GM18873 (cell line): ENCODE measurements at regions not wholly inside any gene's neighbourhood (a gene's known extent, or its start where the extent isn't known, plus 50 kb on each side); places are given as distances from the start of the nearest gene placed in this dataset.

Source experiments
- ATAC-seq: cut with Tn5 transposase; IDR thresholded peaks from one replicate; pipeline ENCODE4 v1.9.1; 2021; ENCODE audit warnings: mild to moderate bottlenecking, moderate library complexity, moderate number of reproducible peaks; ENCODE audit not compliant: unreplicated experiment, low FRiP score

- ATAC-seq = no peak
Measured at GRCh38 chrX:124818033-124818432, 471.7 kb downstream of the SH2D1A start.

GRCh38 chrX:124818764-124819163 lies 472.4 kb downstream of the SH2D1A start:
- ATAC-seq = no peak

GRCh38 chrX:124820738-124821137 lies 474.4 kb downstream of the SH2D1A start:
- ATAC-seq = no peak

GRCh38 chrX:124827258-124827845 lies 481.0 kb downstream of the SH2D1A start:
- ATAC-seq = no peak

- no peak for ATAC-seq
Measured at GRCh38 chrX:124829930-124830329, 483.6 kb downstream of the SH2D1A start.

- no peak for ATAC-seq
Measured at GRCh38 chrX:124836786-124837185, 482.9 kb upstream of the TEX13C start.

- no peak for ATAC-seq
Measured at GRCh38 chrX:124842205-124842604, 477.5 kb upstream of the TEX13C start.

- ATAC-seq = no peak
Measured at GRCh38 chrX:124860736-124861135, 458.9 kb upstream of the TEX13C start.

GRCh38 chrX:124862301-124862700 lies 457.4 kb upstream of the TEX13C start:
- ATAC-seq = no peak

GRCh38 chrX:124863303-124863702 lies 456.4 kb upstream of the TEX13C start:
- no peak for ATAC-seq

- no peak for ATAC-seq
Measured at GRCh38 chrX:124887572-124887971, 432.1 kb upstream of the TEX13C start.

- no peak for ATAC-seq
Measured at GRCh38 chrX:124895947-124896346, 423.7 kb upstream of the TEX13C start.

- ATAC-seq = no peak
Measured at GRCh38 chrX:124902953-124903352, 416.7 kb upstream of the TEX13C start.

GRCh38 chrX:124910611-124911010 lies 409.1 kb upstream of the TEX13C start:
- ATAC-seq = no peak

- no peak for ATAC-seq
Measured at GRCh38 chrX:124917011-124917410, 402.7 kb upstream of the TEX13C start.

- ATAC-seq = no peak
Measured at GRCh38 chrX:124925681-124926080, 394.0 kb upstream of the TEX13C start.

GRCh38 chrX:124931241-124931640 lies 388.4 kb upstream of the TEX13C start:
- ATAC-seq = no peak

GRCh38 chrX:124931958-124932357 lies 387.7 kb upstream of the TEX13C start:
- no peak for ATAC-seq

GRCh38 chrX:124938715-124939114 lies 381.0 kb upstream of the TEX13C start:
- ATAC-seq = no peak

- no peak for ATAC-seq
Measured at GRCh38 chrX:124940531-124940930, 379.1 kb upstream of the TEX13C start.

- no peak for ATAC-seq
Measured at GRCh38 chrX:124954402-124954801, 365.3 kb upstream of the TEX13C start.

- no peak for ATAC-seq
Measured at GRCh38 chrX:124960454-124960853, 359.2 kb upstream of the TEX13C start.

- ATAC-seq = no peak
Measured at GRCh38 chrX:124963717-124964116, 356.0 kb upstream of the TEX13C start, which contains the start of gene TENM1. Gene TENM1 (minus strand): TSS chrX:124963817.
